Endothelial cell of umbilical vein (primary cell): ENCODE measurements at regions not wholly inside any gene's neighbourhood (a gene's known extent, or its start where the extent isn't known, plus 50 kb on each side); places are given as distances from the start of the nearest gene placed in this dataset.

Experiments
- BruUV-seq: library from RNA; stranded (reverse); fragments of 400-500 nt; replicated peaks from 2 replicates; lab custom pipeline; 2021; lab: Mats Ljungman, UMichigan
- CTCF ChIA-PET: fragments of 300-600, 350-600 bp; sonication (Branson Sonifier 250); formaldehyde crosslinking; loops from one replicate; lab custom pipeline; 2021; ENCODE audit warnings: antibody characterized with exemption, inconsistent platforms; lab: Charles Lee
- POLR2A ChIA-PET: fragments of 300-600, 350-600 bp; sonication (Branson Sonifier 250); formaldehyde crosslinking; loops from one replicate; lab custom pipeline; 2021; ENCODE audit warnings: antibody characterized with exemption, inconsistent platforms; lab: Charles Lee
- DNase-seq: peaks from one replicate; pipeline ENCODE4 v3.0.0-alpha.2; 2011; ENCODE audit warnings: low read depth, low spot score
- FAIRE-seq: peaks from 2 replicates; lab custom pipeline; 2011; peaks lifted over from hg19 to GRCh38; lab: Jason Lieb, UNC
- H2AFZ ChIP-seq: 2 replicates; pipeline ENCODE4 v1.6.0; 2012; ENCODE audit warnings: low read depth, low read length, control low read depth, inconsistent platforms
- H3K27ac ChIP-seq: 2 replicates; pipeline ENCODE4 v1.5.1; 2011; ENCODE audit warnings: low read depth, mild to moderate bottlenecking, control low read depth, low read length, moderate library complexity; ENCODE audit not compliant: insufficient read depth
- H3K27me3 ChIP-seq, 2 experiments: 2 replicates each; pipeline versions ENCODE4 v1.6.0 to v1.6.1; 2011; ENCODE audit warnings: low read length in 2 of 2, mixed read lengths in 1 of 2; ENCODE audit not compliant: control insufficient read depth in 2 of 2, insufficient read depth in 2 of 2
- H3K36me3 ChIP-seq, 2 experiments: 2 replicates in 1 of 2; 3 replicates in 1 of 2; pipeline ENCODE4 v1.5.1; 2011; ENCODE audit warnings: low read length in 2 of 2, mild to moderate bottlenecking in 1 of 2, moderate library complexity in 1 of 2; ENCODE audit not compliant: control insufficient read depth in 2 of 2, insufficient read depth in 2 of 2; ENCODE audit errors: extremely low read depth in 1 of 2
- H3K4me1 ChIP-seq: 3 replicates; pipeline ENCODE4 v1.5.1; 2011; ENCODE audit warnings: mild to moderate bottlenecking, low read length; ENCODE audit not compliant: control insufficient read depth, insufficient read depth; ENCODE audit errors: extremely low read depth
- H3K4me2 ChIP-seq: 2 replicates; pipeline ENCODE4 v1.6.1; 2011; ENCODE audit warnings: low read length, control low read depth, mixed read lengths; ENCODE audit not compliant: insufficient read depth
- H3K4me3 ChIP-seq, 3 experiments: fragments of 200-600 bp in 1 of 3; sonication (generic), shearing (Covaris generic) in 1 of 3; replicated peaks in 1 of 3; 2 replicates each; pipeline ENCODE4 v1.5.1; 2011 to 2016; ENCODE audit warnings: control low read depth in 3 of 3, low read length in 3 of 3, mild to moderate bottlenecking in 2 of 3, inconsistent platforms in 1 of 3, low read depth in 1 of 3, moderate library complexity in 1 of 3; ENCODE audit not compliant: insufficient read depth in 1 of 3
- H3K79me2 ChIP-seq: 2 replicates; pipeline ENCODE4 v1.6.0; 2012; ENCODE audit warnings: low read length, inconsistent platforms; ENCODE audit not compliant: control insufficient read depth, insufficient read depth
- H3K9ac ChIP-seq: replicated peaks from 2 replicates; pipeline ENCODE3; 2011; ENCODE audit warnings: low read length, control low read depth; ENCODE audit not compliant: insufficient read depth; ENCODE audit errors: extremely low read depth
- H3K9me1 ChIP-seq: replicated peaks from 3 replicates; pipeline ENCODE4 v1.6.0; 2011; ENCODE audit warnings: mild to moderate bottlenecking, low read length; ENCODE audit not compliant: control insufficient read depth, insufficient read depth; ENCODE audit errors: extremely low read depth
- H3K9me3 ChIP-seq: replicated peaks from 2 replicates; pipeline ENCODE4 v1.5.1; 2012; ENCODE audit warnings: low read length, inconsistent platforms; ENCODE audit not compliant: control insufficient read depth, insufficient read depth
- H4K20me1 ChIP-seq: replicated peaks from 2 replicates; pipeline ENCODE3; 2011; ENCODE audit warnings: mild to moderate bottlenecking, low read length; ENCODE audit not compliant: control insufficient read depth, insufficient read depth; ENCODE audit errors: extremely low read depth
- EZH2 ChIP-seq: IDR thresholded peaks from 2 replicates; pipeline ENCODE4 v1.6.1; 2012; ENCODE audit warnings: borderline replicate concordance, low read depth, mild to moderate bottlenecking, moderate library complexity, low read length, inconsistent platforms; ENCODE audit not compliant: severe bottlenecking
- GATA2 ChIP-seq: IDR thresholded peaks from 2 replicates; pipeline ENCODE4 v1.7.0; 2011; ENCODE audit warnings: low read depth, mild to moderate bottlenecking, moderate library complexity, mixed read lengths, low read length; ENCODE audit not compliant: insufficient read length, insufficient read depth
- POLR2AphosphoS5 ChIP-seq: IDR thresholded peaks from 2 replicates; pipeline ENCODE4 v1.6.1; 2012; ENCODE audit warnings: low read depth, mild to moderate bottlenecking, control low read depth, low read length, moderate library complexity; ENCODE audit not compliant: insufficient read depth
- dilution Hi-C: fragments of 300-500 bp; cut with MboI; formaldehyde crosslinking; loops from one replicate; pipeline ENCODE4 v1.15.0; 2019; ENCODE audit warnings: low sequenced_read_pairs; ENCODE audit not compliant: extremely low pct_ligation_motif_present
- intact Hi-C: fragments of 100-400 bp; cut with micrococcal nuclease; formaldehyde crosslinking; loops from one replicate; pipeline ENCODE4 v1.10.0; 2022

DNA sequence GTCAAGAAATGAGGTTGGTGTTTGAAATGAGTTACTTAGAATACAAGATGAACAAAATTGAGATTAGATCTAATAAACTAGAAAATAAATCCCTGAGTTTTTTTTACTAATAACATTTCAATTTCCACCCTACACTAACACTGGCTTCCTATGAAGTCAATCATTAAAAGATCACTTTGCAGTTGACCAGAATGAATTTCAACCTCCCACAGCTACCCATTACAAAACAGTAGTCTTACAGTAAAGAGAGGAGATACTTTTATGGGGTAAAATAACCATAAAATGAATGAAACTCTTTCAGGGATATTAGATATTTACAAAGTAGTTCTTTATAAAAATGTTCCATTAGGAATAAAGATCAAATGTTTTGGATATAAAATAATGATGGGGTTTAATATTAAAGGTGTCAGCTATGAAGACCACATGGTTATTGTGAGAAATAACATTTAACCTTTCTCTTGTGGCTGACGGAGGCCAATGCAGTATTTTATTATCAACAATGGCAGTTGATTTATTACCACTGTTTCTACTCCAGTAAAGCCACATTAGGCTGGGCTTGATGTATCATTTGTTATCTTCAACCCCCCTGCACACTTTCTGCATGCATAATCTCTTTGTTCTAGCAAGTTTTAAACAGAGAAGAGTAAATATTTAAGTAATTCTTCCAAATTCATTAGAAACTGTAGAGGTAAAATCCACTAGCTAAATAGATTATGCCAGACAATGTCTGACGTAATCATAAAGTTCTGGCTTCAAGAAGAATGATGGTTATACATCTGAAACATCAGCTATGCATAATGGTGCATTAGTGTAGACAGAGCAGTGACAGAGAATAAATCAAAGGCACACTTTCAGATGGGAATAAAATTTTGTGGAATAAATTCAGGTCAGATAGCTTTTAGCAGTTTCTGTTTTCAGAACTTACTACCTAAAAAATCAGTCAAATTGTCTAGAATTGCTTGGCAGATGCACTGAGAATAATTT lies 516.6 kb downstream of the PCDH18 start:
- ChIA-PET POLR2A (no interaction called here), CTCF (no interaction called here)
- H3K9ac ChIP-seq = no peak overlapping the region
- no peak overlapping the region for H2AFZ ChIP-seq
- no peak for TF ChIP-seq POLR2AphosphoS5
- TF ChIP-seq GATA2 = no peak
- TF ChIP-seq EZH2 = no peak
- intact Hi-C loops = no loop called here
- FAIRE-seq = no peak
- no peak for DNase-seq
- H3K4me1 ChIP-seq = no peaks in the 10 kb centered on the region
- H3K9me1 ChIP-seq = no peaks in the 10 kb centered on the region
- H3K36me3 ChIP-seq = no peaks in the 10 kb centered on the region
- no peak overlapping the region for H3K27ac ChIP-seq
- no peaks in the 10 kb centered on the region for H3K9me3 ChIP-seq
- dilution Hi-C loops = no loop called here
- no peak overlapping the region for H3K4me2 ChIP-seq
- no peaks in the 10 kb centered on the region for H4K20me1 ChIP-seq
- H3K79me2 ChIP-seq = no peaks in the 10 kb centered on the region
- no TSS peak for BruUV-seq
- H3K27me3 ChIP-seq = no peaks in the 10 kb centered on the region
- no peak overlapping the region for H3K4me3 ChIP-seq

DNA sequence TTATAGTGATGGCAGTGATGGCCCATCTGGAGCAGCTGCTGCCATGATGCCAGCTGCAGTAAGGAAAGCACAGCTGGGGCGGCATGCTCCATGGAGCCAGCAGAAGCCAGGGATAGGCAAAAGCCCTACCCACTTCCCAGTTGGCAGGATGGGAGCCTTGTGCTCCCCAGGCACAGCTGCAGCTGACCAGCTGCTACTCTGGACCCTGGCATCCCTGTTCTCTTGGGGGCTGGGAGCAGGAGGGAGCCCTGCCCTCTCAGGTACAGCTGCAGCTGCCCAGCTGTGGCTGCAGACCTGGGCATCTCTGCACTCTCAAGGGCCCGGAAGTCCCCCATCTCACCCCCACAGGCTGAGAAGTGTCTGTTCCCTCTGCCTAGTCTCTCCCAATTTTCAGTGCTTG lies 531.9 kb downstream of the PCDH18 start:
- no peak overlapping the region for H3K4me2 ChIP-seq
- TF ChIP-seq EZH2 (no peak), GATA2 (no peak)
- no peaks in the 10 kb centered on the region for H3K27me3 ChIP-seq
- H3K9ac ChIP-seq = no peak overlapping the region
- H3K36me3 ChIP-seq = no peaks in the 10 kb centered on the region
- dilution Hi-C loops (no loop called here), intact Hi-C loops (no loop called here)
- FAIRE-seq = no peak
- ChIA-PET POLR2A (no interaction called here), CTCF (no interaction called here)
- H4K20me1 ChIP-seq = no peaks in the 10 kb centered on the region
- no peak overlapping the region for H3K4me3 ChIP-seq
- no peaks in the 10 kb centered on the region for H3K79me2 ChIP-seq
- H3K9me1 ChIP-seq = no peaks in the 10 kb centered on the region
- BruUV-seq = no TSS peak
- no peak overlapping the region for H3K27ac ChIP-seq
- no peak for DNase-seq
- no peaks in the 10 kb centered on the region for H3K4me1 ChIP-seq
- no peak overlapping the region for H2AFZ ChIP-seq
- no peaks in the 10 kb centered on the region for H3K9me3 ChIP-seq
